NCI-H2081 treated with DMSO at 0.1 percent for 48 hours (cell line): ENCODE measurements at regions not wholly inside any gene's neighbourhood (a gene's known extent, or its start where the extent isn't known, plus 50 kb on each side); places are given as distances from the start of the nearest gene placed in this dataset.

Experiments
- DNase-seq: peaks from one replicate; lab custom pipeline; 2025; lab: John Stamatoyannopoulos, UW

DNA sequence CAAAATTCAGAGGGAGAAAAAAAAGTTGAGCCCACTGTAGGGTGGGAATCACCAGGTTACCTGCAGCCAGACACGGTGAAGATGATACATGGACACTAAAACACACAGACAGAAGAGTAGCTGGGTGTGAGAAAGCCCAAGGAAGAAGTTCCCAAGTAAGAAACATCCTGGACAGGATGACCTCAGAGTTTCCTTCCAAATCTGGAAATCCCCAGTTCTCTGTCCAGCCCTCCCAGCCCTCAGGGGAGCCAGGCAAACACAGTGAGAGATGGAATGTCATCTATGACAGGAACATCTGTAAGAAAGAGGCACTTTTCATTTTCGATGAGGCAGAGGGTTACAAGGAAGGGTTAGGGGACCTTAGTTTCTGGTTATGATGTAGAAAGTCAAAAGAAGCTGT lies 125.1 kb upstream of the LYZL1 start:
- no peak for DNase-seq

DNA sequence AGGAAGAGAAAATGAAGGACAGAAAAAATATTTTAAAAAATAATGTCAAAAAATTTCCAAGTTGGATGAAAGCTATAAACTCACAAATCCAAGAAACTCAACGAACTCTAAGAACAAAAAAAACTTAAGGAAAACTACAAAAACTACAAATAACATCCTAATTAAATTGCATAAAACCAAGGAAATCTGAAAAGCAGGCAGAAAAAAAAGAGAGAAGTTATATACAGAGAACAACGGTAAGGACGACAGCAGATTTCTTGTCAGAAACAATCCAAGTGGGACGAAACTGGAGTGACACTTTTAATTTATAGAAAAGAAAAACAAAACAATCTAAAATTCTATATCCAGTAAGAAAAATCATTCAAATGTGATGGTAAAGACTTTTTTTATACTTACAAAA lies 122.2 kb upstream of the LYZL1 start:
- no peak for DNase-seq

DNA sequence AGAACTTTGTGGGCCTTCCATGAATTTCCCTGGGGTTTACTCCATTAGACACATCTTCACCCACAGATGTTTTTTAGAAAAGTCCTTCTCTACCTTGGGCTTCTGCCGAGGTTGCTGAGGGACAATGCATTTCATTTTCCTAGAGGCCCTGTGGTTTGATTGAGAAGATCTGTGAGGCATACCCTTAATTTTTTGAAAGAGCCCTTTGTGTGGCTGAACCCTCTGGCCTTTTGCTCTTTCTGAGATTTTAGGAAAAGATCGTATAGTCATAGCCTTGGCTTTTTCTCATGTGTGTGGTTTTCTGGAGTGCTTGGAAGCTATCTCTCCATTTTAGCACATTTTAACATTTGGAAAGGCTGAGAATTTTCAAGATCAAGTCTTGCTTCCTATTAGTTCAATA lies 119.8 kb upstream of the LYZL1 start:
- no peak for DNase-seq

DNA sequence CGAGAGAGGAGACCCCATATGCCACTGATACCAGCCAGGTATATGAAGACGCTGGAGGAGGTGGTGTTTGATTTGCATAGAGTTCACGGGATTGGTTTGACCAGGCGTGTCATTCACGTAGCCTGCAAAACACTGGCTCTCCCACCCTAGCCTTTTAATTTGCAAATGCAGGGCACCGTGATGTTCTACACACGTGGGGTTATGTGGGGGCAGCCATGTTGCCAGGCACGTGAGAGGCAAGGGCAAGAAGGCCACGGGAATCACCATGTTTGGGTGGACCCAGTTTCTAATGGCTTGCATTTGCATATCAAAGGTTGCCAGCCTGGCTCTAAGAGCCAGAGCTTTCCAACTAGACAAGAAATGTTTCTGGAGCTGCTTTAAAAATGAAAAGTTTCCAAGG lies 117.2 kb upstream of the LYZL1 start:
- DNase-seq: no peak

DNA sequence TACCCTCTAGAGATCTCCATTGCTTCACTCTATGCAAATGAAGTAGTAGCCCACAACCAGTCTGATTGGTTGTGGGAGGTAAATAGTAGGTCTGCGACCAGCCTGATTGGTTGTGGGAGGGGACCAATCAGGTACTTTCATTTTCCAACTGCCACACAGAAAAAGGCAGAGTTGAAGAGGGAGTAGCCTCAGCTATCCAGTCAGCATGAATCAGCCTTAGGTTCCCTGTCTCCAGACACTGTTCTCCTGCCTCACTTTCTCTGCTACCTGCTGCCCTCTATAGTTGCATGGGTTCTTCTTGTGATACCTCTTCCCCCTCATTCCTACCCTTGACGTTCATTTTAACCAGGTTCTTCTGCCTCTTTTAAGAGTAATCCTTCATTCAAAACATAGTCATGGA lies 114.5 kb upstream of the LYZL1 start:
- no peak for DNase-seq

DNA sequence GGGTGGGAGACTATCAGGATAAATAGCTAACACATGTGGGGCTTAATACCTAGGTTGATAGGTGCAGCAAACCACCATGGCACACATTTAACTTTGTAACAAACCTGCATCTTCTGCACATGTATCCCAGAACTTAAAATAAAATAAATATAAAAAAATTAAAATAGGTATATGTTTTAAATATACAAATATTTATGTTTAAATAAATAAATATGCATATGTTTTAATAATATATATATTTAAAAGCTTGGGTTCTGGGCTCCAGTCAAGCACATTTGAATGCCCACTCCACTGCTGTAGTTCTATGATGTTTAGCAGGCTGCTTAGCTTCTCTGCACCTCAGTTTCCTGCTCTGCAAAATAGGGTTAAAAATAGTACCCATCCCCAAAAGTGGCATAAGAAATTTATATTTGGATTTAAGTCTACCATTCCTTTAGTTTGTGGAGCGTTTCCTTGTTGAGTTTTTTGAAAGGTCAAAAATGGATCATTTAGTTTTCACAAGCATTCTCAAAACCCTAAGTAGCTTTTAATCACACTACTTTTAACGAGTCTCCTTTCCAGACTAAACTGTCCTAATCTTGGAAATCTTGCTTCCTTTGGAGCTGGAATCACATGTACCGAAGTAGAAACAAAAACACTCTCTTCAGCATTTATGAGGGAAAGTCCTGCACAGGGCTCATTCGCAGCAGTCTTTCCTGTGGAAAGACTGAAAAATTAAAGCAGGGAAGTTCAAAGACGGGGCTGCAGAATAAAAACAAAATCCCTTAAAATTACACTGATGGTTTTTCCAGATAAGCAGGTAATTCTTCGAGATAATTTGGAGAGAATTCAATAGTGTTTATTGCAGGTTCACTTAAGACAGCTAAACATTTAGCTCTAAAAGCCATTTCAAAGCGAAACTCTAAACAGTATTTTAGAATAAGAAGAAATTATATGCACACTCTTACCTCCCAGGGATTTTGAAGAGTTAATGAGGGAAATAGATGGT lies 111.7 kb upstream of the LYZL1 start:
- no peak for DNase-seq

DNA sequence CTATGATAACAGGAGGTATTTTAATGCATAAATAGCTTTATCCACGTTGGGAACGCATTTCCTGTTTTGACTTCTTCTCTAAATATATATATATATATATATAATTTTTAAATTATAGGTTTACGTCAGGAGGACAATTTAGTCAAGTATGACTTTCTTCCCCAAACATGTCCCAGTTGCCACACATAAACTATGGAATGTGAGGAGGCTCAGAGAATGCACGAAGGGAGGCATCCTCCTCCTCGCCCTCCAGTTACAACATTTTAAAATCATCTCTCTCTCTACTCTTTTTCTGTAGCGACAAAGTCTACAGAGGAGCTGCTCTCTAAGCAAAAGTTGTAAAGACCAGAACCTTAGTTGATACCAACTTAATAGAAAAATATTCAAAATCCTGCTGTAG lies 106.9 kb upstream of the LYZL1 start:
- DNase-seq: no peak

DNA sequence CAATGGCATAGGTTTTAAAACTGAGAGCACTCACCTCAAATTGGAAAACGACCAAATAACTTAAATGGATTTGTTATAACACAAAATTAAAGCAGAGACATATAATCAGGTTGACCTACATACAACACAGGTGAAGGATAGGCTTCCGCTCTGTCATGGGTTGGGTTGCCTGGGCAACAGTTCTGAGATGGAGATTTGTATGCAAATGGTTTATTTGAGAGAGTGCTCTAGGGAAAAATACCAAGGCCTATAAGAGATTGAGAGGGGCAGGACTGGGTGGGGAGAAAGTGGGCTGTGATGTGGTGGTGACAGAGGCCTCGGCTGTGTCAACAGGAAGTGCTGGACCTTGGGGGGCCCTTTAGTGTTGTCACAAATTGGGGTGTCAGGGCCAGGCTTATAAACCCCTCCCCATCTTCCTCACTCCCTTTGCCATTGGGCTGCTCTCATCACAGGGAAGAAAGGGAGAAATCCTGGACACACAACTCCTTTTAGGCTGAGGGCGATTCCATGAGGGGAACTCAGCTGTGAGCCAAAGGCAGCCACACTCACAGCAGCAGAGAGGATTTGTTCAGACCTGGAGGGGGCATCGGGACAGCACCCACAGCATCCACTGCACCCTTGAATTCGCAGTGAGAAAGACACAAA lies 105.4 kb upstream of the LYZL1 start:
- no peak for DNase-seq

DNA sequence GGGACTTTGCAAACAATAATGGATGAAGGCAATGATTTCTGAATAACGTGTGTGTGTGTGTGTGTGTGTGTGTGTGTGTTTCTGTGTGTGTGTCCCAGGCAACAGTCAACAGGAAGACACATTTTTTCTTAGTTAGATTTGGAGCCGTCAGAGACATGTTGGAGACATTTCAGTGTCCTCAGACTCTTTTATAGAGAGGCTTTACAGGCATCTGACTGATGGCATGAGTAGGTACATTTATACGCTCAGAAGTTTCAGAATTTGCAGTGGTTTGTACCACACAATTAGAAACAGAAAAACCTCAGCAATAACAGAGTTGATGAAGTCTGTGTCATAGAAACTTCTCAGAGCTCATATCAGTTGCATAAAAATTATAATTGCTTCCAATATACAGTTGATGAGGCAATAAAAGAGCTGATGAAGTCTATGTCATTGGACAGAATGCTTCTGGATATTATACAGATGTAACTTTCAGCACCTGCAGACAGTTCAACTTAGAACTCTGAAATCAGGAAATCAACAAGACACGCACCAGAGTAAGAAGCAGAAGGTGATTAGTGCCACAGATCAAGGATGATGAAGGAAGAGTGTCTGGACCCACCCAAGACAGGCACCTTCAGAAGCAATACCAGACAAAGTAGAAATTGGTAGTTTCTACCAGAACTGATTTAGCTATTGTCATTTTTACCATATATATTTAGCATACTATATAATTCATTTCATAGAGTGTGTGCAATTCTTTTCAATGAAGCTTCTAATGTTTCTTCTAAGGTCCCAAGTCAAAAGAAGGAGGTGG lies 104.5 kb upstream of the LYZL1 start:
- DNase-seq: no peak

DNA sequence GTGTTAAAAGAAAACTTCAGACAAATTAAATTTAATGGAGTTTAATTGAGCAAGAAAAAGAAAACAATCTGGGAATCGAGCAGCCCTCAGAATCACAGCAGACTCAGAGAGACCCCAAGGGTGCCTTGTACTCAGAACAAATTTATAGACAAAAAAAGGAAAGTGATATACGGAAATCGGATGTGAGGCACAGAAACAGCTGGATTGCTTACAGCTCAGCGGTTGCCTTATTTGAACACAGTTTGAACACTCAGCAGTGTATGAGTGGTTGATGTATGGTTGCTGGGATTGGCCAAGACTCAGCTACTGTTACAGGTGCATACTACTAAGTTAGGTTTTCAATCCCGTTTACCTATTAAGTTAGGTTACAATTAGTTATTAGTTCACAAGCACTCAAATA lies 103.8 kb upstream of the LYZL1 start:
- no peak for DNase-seq

DNA sequence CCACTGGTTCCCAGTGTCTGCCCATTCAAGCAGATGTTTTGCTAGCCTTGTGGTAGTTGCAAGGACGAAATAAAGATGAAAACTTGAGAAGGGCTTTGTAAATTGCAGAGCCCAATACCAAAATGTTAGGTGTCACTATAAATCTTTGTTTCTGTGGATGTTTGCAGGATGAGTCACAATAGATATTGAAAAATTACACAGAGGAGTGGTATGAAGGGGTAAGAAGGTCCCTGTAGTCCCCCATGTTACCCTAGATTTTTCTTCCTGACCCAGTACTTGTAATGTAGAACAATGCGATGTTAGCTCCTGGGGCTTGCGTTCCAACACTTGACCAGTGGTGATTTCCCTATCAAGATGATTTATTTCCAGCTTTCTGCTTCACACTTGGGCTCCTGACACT lies 102.6 kb upstream of the LYZL1 start:
- DNase-seq: no peak

DNA sequence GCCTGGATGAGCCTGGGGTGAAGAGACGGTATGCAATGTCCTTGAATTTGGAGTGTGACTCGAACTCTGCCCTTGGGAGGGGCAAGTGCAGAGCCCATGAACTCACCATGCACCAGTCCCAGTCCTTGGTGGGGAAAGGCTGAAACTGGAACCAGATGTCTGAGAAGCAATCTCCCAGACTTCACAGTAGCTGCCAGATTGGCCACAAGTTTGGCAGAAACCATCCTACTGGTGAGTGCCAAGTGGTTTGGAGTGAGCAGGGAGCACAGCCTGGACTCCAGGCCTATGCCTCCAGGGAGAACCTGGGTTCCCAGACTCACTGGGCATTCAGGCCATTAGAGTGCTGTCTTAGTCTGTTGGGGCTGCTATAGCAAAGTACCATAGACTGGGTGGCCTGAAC lies 99.6 kb upstream of the LYZL1 start:
- DNase-seq: no peak

DNA sequence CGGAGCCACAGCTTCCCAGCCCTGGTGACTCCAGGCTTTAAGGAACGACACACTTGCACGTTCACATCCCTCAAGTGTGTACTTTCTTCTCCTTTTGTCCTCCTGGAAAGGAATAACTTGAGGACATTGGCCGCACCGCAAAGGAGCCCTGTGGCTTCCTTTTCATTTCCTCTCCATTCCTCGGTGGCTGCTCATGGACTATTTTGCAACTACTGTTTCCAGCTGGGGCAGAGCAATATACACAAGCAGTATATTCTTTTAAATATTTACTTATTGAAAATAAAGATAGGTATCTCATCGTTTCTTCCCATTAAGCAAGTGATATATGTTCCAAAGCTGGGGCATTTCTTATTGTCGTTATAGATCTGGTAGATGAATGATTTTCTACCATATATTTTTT lies 97.2 kb upstream of the LYZL1 start:
- no peak for DNase-seq

DNA sequence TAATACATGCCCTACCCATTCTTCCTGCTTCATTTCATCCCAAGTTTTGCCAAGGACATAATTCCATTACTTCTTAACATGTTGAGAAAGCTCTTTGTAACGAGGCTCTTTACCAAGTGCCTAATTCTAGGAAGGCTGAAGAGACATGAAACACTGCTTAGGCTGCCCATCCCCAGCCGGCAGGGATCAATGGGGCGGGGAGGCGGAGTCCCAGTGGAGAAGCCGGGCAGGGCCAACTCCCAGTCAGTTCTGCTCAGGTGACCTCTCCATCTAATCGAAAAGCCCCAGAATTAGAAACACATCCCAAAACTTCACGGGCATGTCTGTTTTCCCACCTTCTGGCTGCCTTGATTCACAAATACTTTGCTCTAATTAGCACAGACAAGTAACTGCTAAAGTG lies 89.5 kb upstream of the LYZL1 start:
- DNase-seq: no peak

DNA sequence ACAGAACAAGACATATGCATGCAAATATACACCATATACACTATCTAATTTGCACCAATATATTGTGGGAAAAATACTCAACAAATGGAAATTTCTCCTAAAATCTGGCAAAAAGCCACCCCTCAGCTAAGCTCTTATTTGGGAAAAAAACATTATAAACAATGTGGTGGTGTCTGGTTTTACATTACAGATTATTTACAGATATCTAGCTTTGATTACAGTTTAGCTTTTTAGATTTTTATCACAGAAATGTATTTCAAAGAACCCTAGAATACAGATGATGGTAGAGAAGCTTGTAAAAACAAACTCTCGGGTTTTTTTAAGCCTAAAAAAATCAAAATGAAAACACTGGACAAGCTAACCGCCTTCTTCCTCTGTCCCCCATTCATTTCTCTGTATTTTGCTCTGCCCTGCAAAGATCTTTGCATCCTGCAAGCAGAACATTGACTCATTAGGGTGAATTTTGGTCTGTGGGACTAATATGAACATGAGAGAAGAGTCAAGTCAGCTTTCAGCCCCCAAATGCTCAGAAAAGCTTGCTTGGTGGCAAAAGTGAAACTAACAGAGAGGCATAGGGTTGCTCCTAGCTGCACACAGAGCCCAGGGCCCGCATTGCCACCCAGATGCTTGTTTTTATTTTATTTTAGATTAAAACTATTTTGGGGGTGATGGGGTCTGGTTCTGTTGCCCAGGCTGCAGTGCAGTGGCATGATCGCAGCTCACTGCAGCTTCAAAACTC lies 88.8 kb upstream of the LYZL1 start:
- DNase-seq: no peak

DNA sequence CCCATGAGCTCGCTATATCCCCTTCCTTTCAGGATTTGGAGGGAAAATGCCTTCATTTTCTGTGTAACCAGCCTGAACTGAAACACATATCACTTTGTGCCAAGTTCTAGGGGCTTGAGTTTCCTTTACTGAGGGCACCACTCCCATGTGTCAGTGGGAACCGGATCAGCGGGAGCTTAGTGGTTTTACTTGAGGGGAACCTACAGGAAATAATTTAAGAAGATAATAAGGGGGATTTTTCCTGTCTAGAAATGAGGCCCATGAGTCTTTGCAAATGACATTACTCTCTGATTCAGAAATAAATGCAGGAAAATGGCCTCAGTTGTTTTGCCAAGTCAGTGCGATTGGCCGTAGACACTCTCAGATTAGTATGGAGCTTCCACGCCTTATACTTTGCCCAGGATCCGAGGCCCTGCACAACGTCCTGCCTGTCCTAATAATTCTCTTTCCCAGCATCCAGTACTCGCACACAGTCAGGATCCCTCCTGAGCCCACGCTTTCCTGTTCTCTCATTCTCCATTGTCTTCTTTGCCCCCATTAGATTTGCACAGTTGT lies 86.4 kb upstream of the LYZL1 start:
- no peak for DNase-seq

DNA sequence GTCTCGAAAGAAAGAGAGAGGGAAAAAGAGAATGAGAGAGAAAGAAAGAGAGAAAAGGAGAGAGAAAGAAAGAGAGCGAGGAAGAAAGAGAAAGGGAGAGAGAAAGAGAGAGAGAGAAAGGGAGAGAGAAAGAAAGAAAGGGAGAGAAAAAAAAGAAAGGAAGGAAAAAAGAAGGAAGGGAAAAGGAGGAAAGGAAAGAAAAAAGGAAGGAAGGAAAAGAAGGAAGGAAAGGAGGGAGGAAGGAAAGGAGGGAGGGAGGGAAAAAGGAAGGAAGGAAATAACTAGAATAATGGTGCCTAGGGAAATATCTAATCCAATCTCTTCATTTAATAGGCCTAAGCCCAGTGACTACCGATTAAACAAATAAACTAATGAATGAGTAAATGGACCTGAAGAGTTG lies 85.4 kb upstream of the LYZL1 start:
- DNase-seq: no peak

DNA sequence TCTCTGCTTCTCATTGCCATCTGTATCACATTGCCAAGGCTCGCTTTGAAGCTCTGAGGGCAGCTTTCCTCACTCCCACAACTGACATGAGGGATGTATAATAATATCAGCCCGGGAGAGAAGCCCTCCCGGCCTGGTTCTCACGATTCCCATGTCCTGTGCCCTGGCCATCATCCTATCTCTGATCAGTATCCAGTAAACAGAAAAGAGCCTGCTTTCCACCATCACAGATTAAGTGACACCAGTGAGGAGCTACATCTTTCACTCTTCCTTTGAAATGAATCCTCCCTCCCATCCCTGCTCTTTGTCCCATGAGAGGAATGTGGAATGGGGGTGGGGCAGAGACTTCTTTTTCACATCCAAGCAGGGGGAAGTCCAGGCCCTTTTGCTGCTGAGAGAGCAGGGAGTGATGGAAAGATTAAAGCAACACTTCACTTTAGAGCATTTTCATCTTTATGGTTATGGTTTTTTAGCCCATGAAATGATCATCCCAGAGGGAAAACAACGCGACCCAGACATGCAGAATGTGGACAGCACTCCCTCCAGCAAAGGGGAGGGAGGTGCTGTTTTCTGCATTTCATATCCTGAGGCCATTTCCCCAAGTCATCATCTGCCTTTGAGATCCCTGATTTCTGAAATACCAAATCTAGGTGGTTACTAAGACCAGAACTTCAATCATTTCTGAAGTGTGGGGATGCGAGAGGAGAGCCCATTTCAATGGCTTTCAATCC lies 84.6 kb upstream of the LYZL1 start:
- DNase-seq: no peak

DNA sequence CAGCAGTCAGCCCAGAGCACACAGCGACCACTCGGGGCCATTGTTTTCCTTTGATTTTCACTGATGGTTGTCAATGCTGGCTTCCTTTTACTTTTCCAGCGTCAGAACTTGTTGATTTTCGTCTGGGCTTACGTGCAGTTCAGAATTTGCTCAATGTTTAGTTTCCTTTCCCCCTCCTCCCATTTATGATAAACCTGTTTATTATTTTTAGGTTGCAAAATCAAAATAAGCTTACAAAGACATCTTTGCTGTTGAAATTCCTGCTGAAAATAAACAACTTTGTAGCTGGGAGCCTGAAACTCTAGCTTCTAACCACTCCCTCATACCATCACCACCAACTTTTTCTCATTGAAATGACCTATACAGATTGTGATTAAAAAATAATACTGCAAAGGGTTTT lies 83.1 kb upstream of the LYZL1 start:
- DNase-seq: no peak

DNA sequence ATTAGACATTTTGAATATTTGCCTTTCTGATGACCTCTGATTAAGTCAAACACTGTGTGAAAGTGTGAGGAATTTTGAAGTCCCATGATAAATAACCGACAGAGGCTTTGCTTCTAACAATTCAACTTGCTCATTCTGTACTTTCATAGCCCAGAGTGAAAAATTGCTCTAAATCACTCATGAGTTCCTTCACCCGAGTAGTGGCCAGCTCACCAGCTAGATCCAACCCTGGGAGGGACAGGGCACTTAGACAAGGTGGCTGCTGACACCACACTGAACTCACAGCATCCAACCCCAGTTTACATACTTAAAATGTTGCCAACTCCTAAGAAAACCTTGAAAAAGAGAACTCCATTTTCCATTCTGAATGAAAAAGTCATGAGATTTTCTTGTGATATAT lies 80.0 kb upstream of the LYZL1 start:
- no peak for DNase-seq

DNA sequence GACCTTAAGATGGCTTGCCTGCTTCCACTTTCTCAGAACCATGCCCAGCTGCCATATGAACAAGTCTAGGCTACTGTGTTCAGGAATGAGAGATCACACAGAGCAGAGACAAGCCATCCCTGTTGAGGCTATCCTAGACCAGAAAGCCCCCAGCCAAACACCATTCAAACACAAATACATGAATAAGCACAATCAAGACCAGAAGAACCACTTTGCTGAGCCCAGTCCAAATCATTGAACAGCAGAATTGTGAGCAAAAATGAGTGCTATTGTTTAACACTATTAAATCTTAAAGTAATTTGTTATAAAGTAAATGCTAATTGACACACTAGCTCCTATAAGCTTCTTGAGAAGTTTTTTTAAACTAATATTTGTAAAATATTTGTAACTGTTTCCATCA lies 79.0 kb upstream of the LYZL1 start:
- no peak for DNase-seq
